ENCODE measurements at regions not wholly inside any gene's neighbourhood (a gene's known extent, or its start where the extent isn't known, plus 50 kb on each side); places are given as distances from the start of the nearest gene placed in this dataset.
"Not testable (repeated sequence)": the region's sequence is repeated elsewhere in the genome, so short reads cannot be mapped to it uniquely, and the experiment has no call there.

- DNase-seq, result no peak
Measured at GRCh38 chr15:31221936-31222515, 104.6 kb upstream of the KLF13 start.

- DNase-seq, result no peak
Measured at GRCh38 chr15:31222773-31223341, 103.8 kb upstream of the KLF13 start.

GRCh38 chr15:31223478-31224350 is 102.9 kb upstream of the KLF13 start:
- no peak for DNase-seq

GRCh38 chr15:31224661-31225060 is 102.0 kb upstream of the KLF13 start:
- DNase-seq, result not testable (repeated sequence)

GRCh38 chr15:31225356-31225955 is 101.2 kb upstream of the KLF13 start:
- no peak for DNase-seq

- DNase-seq, result no peak
Measured at GRCh38 chr15:31226021-31226420, 100.6 kb upstream of the KLF13 start.

- no peak for DNase-seq
Measured at GRCh38 chr15:31227235-31227634, 99.4 kb upstream of the KLF13 start.

GRCh38 chr15:31228011-31228484 is 98.6 kb upstream of the KLF13 start:
- no peak for DNase-seq

- DNase-seq, result no peak
Measured at GRCh38 chr15:31228980-31229826, 97.4 kb upstream of the KLF13 start.

GRCh38 chr15:31230630-31231485 is 95.8 kb upstream of the KLF13 start:
- no peak for DNase-seq

GRCh38 chr15:31234815-31235214 is 91.8 kb upstream of the KLF13 start:
- DNase-seq, result no peak

GRCh38 chr15:31235311-31236183 is 91.1 kb upstream of the KLF13 start:
- no peak for DNase-seq

- DNase-seq, result no peak
Measured at GRCh38 chr15:31236184-31237042, 90.2 kb upstream of the KLF13 start.

- DNase-seq, result no peak
Measured at GRCh38 chr15:31237043-31237324, 89.7 kb upstream of the KLF13 start.

GRCh38 chr15:31238906-31239305 is 87.7 kb upstream of the KLF13 start:
- DNase-seq, result no peak

- no peak for DNase-seq
Measured at GRCh38 chr15:31239409-31239808, 87.2 kb upstream of the KLF13 start.

- DNase-seq, result no peak
Measured at GRCh38 chr15:31241888-31242522, 84.6 kb upstream of the KLF13 start.

- DNase-seq, result no peak
Measured at GRCh38 chr15:31243895-31244294, 82.7 kb upstream of the KLF13 start.

GRCh38 chr15:31245135-31245689 is 81.4 kb upstream of the KLF13 start:
- no peak for DNase-seq
